Nephron (organoid): ENCODE measurements at regions not wholly inside any gene's neighbourhood (a gene's known extent, or its start where the extent isn't known, plus 50 kb on each side); places are given as distances from the start of the nearest gene placed in this dataset.
A peak's percentile ranks its signal among the peaks of the same experiment; 100 is the strongest.

Experiments
- H3K27ac Mint-ChIP-seq, 3 experiments: 2 replicates each; pipeline ENCODE4 v1.8.0; 2020; ENCODE audit warnings: mixed read lengths in 3 of 3, mild to moderate bottlenecking in 2 of 3, moderate library complexity in 1 of 3
- H3K27me3 Mint-ChIP-seq: 2 replicates; pipeline ENCODE4 v1.8.0; 2021; ENCODE audit warnings: low read depth, mild to moderate bottlenecking, moderate library complexity, mixed read lengths
- H3K36me3 Mint-ChIP-seq: 2 replicates; pipeline ENCODE4 v1.8.0; 2020; ENCODE audit warnings: low read depth, mixed read lengths
- H3K4me1 Mint-ChIP-seq: 2 replicates; pipeline ENCODE4 v1.8.0; 2020; ENCODE audit warnings: mixed read lengths
- H3K4me3 Mint-ChIP-seq, 3 experiments: 2 replicates each; pipeline ENCODE4 v1.8.0; 2020; ENCODE audit warnings: mild to moderate bottlenecking in 3 of 3, mixed read lengths in 3 of 3, moderate library complexity in 2 of 3
- H3K9me3 Mint-ChIP-seq: 2 replicates; pipeline ENCODE4 v1.8.0; 2020; ENCODE audit warnings: mixed read lengths
- CTCF ChIP-seq, 3 experiments: fragments of 200-600 bp; sonication (generic); IDR thresholded peaks; one replicate each; pipeline ENCODE4 v1.5.0; 2021; ENCODE audit warnings: antibody characterized with exemption in 3 of 3; ENCODE audit not compliant: unreplicated experiment in 3 of 3

- no peak for TF ChIP-seq CTCF (IDR thresholded peaks at IDR 0.05; ENCODE audit: unreplicated experiment in 3 of 3)
Observed at GRCh38 chr22:27293721-27294445, 507.7 kb downstream of the MN1 start.

GRCh38 chr22:27295040-27295439 is 506.5 kb downstream of the MN1 start:
- no peak overlapping the region for H3K4me3 Mint-ChIP-seq
- H3K4me1 Mint-ChIP-seq, result peaks cover 58% of the 10 kb centered on the region
- peak overlapping the region in 2 of 3 experiments; percentile 13 to 63 for H3K27ac Mint-ChIP-seq
- TF ChIP-seq CTCF (IDR thresholded peaks at IDR 0.05; ENCODE audit: unreplicated experiment in 3 of 3), result no peak
- H3K27me3 Mint-ChIP-seq, result peaks cover 36% of the 10 kb centered on the region
- H3K9me3 Mint-ChIP-seq, result no peaks in the 10 kb centered on the region
- H3K36me3 Mint-ChIP-seq, result no peaks in the 10 kb centered on the region

More at GRCh38 chr22:27293721-27294445, 507.7 kb downstream of the MN1 start:
- Mint-ChIP-seq H3K4me3 (no peak overlapping the region), H3K9me3 (no peaks in the 10 kb centered on the region), H3K4me1 (peaks cover 53% of the 10 kb centered on the region), H3K36me3 (no peaks in the 10 kb centered on the region), H3K27ac (peak overlapping the region; percentile 13 to 63 (median 16)), H3K27me3 (peaks cover 27% of the 10 kb centered on the region)

GRCh38 chr22:27295605-27296004 is 506.0 kb downstream of the MN1 start:
- Mint-ChIP-seq H3K4me1 (peaks cover 63% of the 10 kb centered on the region), H3K9me3 (no peaks in the 10 kb centered on the region), H3K27ac (peak overlapping the region in 2 of 3 experiments; percentile 13 to 30), H3K4me3 (no peak overlapping the region), H3K36me3 (no peaks in the 10 kb centered on the region), H3K27me3 (peaks cover 42% of the 10 kb centered on the region)
- TF ChIP-seq CTCF (IDR thresholded peaks at IDR 0.05; ENCODE audit: unreplicated experiment in 3 of 3), result no peak

GRCh38 chr22:27296091-27296675 is 505.4 kb downstream of the MN1 start:
- Mint-ChIP-seq H3K27me3 (peaks cover 42% of the 10 kb centered on the region), H3K36me3 (no peaks in the 10 kb centered on the region), H3K27ac (peak overlapping the region; percentile 24 to 95 (median 89)), H3K9me3 (no peaks in the 10 kb centered on the region), H3K4me3 (peak overlapping the region; percentile 4 to 22 (median 9)), H3K4me1 (peaks cover 63% of the 10 kb centered on the region)
- TF ChIP-seq CTCF (IDR thresholded peaks at IDR 0.05; ENCODE audit: unreplicated experiment in 3 of 3), result no peak

GRCh38 chr22:27297125-27297524 is 504.4 kb downstream of the MN1 start:
- peaks cover 63% of the 10 kb centered on the region for H3K4me1 Mint-ChIP-seq
- H3K9me3 Mint-ChIP-seq, result no peaks in the 10 kb centered on the region
- H3K36me3 Mint-ChIP-seq, result no peaks in the 10 kb centered on the region
- peak overlapping the region in 1 of 3 experiments; percentile 4 for H3K4me3 Mint-ChIP-seq
- H3K27ac Mint-ChIP-seq, result peak overlapping the region; percentile 81 to 95 (median 89)
- TF ChIP-seq CTCF (IDR thresholded peaks at IDR 0.05; ENCODE audit: unreplicated experiment in 3 of 3), result no peak
- H3K27me3 Mint-ChIP-seq, result peaks cover 46% of the 10 kb centered on the region
